Upper lobe of left lung (tissue), 4 donors: ENCODE measurements at regions not wholly inside any gene's neighbourhood (a gene's known extent, or its start where the extent isn't known, plus 50 kb on each side); places are given as distances from the start of the nearest gene placed in this dataset.

Experiments used
- EP300 ChIP-seq, 4 donors: sonication (generic); formaldehyde crosslinking; IDR thresholded peaks; one replicate each; pipeline ENCODE4 v1.5.1; 2017; ENCODE audit warnings: antibody characterized with exemption in 4 of 4, control low read depth in 2 of 4
- POLR2A ChIP-seq, 4 donors: fragments of 450-650 bp; IDR thresholded peaks; one replicate each; pipeline ENCODE4 v1.5.1; 2016 to 2017; ENCODE audit warnings: antibody characterized with exemption in 4 of 4, mild to moderate bottlenecking in 2 of 4
- TF ChIP-seq, protein P1 (sequence below), 6 experiments: fragments of 450-650 bp in 4 of 6; fragments of 200-600 bp in 2 of 6; sonication (generic) in 2 of 6; IDR thresholded peaks; one replicate each; pipeline ENCODE4 v1.5.1; 2016 to 2019; ENCODE audit warnings: antibody characterized with exemption in 6 of 6

DNA sequence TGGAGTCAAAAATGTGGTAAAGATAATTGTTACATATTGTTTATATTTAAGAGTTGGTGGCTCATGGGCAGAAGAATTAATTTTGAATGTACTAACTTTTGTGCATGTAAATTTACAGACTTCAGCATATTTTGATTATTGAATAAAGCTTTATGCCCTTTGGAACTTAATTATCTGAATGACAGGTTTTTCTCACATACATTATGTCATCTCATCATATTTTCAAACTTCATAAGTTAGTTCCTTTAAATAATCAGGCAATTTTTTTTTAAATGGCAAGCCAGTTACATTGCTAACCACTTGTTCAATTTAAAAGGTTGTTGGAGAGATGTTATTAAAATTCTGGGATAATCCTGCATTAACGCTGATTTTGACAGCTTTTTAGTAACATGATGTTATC, 184.6 kb upstream of the EDIL3 start:
- TF ChIP-seq, protein P1, sequence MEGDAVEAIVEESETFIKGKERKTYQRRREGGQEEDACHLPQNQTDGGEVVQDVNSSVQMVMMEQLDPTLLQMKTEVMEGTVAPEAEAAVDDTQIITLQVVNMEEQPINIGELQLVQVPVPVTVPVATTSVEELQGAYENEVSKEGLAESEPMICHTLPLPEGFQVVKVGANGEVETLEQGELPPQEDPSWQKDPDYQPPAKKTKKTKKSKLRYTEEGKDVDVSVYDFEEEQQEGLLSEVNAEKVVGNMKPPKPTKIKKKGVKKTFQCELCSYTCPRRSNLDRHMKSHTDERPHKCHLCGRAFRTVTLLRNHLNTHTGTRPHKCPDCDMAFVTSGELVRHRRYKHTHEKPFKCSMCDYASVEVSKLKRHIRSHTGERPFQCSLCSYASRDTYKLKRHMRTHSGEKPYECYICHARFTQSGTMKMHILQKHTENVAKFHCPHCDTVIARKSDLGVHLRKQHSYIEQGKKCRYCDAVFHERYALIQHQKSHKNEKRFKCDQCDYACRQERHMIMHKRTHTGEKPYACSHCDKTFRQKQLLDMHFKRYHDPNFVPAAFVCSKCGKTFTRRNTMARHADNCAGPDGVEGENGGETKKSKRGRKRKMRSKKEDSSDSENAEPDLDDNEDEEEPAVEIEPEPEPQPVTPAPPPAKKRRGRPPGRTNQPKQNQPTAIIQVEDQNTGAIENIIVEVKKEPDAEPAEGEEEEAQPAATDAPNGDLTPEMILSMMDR (IDR thresholded peaks at IDR 0.05), result no peak
- TF ChIP-seq POLR2A (IDR thresholded peaks at IDR 0.05) (no peak), EP300 (IDR thresholded peaks at IDR 0.05) (no peak)
